Glomerular endothelial cell (primary cell): ENCODE measurements at regions not wholly inside any gene's neighbourhood (a gene's known extent, or its start where the extent isn't known, plus 50 kb on each side); places are given as distances from the start of the nearest gene placed in this dataset.
"Not testable (repeated sequence)": the region's sequence is repeated elsewhere in the genome, so short reads cannot be mapped to it uniquely, and the experiment has no call there.

ENCODE experiments used
- DNase-seq: peaks from one replicate; pipeline ENCODE4 v3.0.0-alpha.2; 2011; ENCODE audit warnings: low read depth, low spot score; ENCODE audit errors: extremely low read depth

DNA sequence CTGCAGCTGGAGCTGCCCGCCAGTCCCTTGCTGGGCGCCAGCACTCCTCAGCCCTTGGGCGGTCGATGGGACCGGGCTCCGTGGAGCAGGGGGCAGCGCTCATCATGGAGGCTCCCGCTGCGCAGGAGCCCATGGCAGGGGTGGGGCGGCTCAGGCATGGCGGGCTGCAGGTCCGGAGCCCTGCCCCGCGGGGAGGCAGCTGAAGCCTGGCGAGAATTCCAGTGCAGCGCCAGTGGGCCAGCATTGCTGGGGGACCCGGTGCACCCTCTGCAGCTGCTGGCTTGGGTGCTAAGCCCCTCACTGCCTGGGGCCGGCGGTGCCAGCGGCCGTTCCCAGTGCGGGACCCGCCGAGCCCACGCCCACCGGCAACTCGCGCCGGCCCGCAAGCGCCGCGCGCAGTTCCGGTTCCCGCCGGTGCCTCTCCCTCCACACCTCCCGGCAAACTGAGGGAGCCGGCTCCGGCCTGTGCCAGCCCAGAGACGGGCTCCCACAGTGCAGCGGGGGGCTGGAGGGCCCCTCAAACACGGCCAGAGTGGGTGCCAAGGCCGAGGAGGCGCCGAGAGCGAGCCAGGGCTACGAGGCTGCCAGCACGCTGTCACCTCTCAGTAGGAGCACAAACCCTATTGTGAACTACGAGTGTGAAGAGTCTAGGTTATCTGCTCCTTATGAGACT lies 687.1 kb downstream of the PCDH17 start:
- no peak for DNase-seq

DNA sequence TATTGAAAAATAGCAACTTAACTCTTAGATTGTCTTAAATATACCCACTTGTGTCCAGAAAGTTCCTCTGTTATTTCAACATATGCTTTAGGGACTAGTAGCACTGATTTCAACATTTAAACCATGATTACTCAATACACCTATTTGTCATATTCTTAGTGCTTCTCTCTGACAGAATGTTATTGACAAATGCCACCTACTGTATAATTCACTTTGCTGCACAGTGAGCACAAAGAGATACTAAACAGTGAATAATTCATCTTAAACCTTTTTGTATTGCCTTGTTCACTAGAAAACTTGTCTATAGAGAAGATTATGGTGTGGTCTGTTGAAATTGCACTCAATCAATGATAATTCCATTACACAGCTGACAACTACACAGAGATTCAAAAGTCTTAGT lies 692.6 kb downstream of the PCDH17 start:
- DNase-seq: no peak

DNA sequence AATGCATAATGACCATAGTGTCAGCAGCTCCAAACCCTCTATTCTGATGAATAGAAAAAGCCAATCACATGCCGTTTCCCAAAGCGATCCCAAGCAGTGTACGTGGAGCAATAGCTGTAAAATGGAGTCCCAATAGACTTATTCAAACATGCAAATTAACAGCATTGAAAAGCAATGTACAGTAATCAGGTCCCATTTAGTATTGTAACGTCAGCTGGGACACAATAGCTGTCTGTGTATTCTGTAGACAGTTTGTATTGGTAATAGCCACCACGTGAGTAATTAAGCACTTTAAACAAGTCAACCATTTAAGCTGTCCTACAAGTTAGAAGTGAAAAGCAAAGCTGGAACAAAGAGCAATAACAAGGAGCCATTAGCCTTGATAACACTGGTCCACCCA lies 698.2 kb downstream of the PCDH17 start:
- DNase-seq: no peak

DNA sequence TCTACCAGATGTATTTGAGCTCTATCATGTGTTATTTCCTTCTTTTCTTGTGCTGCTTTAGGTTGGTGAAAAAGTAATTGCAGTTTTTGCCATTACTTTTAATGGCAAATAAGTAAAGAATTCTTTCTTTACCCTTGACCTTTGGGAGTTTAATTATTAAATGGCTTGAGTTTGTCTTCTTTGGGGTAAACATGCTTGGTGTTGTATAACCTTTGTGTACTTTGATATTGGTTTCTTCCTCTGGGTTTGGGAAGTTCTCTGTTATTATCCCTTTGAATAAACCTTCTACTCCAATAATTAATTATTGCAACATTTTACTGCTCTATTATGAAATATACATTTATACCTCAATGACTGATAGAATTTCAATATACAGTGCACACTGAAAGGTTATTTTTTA lies 709.4 kb downstream of the PCDH17 start:
- no peak for DNase-seq

DNA sequence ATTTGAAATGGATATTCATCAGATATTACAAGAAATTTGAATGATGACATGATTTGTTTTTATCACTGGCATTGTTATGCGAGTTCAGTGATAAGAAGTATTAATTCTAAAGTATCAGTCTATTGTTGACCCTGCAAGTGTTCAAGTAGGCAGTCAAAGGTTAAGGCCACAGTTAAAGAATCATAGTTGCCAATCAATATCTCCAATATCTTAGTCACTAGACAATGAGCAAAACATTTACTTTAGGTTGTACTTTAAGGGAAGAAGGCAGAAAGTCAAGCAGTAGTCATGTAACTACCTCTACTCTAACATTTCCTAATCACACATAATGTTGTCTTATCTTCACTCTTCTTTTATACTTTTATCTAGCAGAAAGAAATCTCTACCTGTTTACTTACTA lies 709.8 kb downstream of the PCDH17 start:
- DNase-seq: no peak

DNA sequence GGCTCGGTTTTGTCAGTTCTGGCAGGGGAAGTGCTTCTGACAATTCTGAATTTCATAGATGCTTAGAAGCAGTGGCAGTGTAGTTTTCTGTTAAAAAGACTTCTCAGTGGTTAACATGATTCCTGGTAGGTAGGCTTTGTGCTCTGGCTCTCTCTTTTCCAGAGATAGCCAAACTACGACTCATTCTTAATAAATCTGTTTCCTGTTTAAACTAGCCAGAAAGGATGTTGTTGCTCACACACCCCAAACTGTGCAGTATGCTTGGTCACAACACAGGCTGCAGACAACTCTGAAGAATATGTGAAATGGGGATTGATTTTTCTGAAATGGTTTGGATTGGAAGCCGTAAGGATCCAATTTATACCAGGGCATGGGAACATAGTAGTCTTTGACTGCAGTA lies 711.5 kb downstream of the PCDH17 start:
- DNase-seq: peak; percentile 9

DNA sequence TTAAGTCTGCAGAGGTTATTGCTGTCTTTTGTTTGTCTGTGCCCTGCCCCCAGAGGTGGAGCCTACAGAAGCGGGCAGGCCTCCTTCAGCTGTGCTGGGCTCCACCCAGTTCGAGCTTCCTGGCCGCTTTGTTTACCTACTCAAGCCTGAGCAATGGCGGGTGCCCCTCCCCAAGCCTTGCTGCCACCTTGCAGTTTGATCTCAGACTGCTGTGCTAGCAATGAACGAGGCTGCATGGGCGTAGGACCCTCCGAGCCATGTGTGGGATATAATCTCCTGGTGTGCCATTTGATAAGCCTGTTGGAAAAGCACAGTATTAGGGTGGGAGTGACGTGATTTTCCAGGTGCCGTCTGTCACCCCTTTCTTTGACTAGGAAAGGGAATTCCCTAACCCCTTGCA lies 720.6 kb downstream of the PCDH17 start:
- DNase-seq: not testable (repeated sequence)

DNA sequence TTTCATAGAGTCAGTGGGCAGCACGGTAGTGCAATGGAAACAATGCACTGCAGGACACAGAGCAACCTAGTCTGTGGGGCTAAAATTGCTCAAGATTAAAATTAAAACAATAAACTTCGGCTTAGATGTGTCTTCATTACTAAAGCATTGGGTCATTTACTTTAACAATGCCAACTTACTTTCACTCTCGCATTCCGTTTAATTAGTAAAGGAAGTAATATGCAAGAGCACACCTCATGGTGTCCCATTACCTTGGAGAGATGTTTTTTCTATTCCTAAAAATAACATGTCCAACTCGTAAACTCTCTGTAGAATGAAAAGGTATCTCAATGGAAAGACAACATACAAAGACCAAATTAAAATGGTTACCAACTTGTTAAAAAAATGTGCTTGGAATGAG lies 738.4 kb downstream of the PCDH17 start:
- no peak for DNase-seq

DNA sequence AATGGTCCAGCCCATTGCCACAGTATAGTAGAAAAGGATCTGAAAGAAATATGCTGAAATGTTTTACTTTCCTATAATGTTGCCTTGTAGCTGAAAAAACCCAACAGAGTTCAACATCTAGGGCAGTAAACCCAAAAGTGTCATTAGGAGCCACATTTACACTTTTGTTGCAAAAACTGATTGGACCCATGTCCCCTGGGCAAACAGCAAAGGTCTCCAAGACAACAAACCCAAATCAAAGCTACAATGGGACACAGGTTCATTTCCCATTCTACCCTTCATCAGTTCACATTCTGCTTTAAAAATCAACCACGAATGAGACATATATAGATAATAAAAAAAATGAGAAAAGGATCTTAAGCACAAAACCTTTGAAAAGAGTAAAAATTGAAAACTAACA lies 744.8 kb downstream of the PCDH17 start:
- no peak for DNase-seq

DNA sequence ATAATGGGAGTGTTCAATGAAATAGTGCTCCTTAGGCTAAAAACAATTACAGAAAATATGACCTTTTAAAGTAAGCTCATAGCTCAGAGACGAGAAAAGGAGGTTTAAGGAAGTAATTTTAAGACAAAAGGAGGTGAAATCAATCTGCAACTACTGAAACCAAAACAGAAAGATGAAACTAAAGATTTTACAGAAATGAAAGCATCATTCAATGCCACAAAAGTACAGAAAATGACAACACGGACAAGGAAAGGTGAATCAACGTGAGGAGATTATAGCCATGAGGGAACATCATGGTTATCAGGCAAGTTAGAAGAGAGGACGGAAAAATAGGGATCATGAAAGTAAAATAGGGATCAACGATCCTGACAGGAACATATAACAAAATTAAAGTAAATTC lies 745.2 kb downstream of the PCDH17 start:
- no peak for DNase-seq

DNA sequence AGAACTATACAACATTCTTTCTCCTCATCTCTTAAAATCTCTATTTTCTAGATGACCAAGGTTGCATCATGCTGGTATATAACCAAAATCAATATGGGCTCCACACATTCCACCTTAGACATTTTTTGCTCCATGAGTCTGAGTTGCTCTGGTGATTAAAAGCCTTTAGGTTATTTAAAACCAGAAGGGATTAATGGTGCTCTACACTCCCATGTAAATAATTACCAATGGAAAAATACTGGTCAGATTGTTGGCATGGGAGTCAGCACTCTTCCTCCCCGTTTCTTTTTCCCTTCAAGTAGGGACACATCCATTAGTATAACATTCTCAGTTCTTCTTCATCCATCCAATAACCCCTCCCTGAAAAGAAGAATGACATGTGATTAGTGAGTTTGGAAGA lies 747.7 kb downstream of the PCDH17 start:
- DNase-seq: no peak

DNA sequence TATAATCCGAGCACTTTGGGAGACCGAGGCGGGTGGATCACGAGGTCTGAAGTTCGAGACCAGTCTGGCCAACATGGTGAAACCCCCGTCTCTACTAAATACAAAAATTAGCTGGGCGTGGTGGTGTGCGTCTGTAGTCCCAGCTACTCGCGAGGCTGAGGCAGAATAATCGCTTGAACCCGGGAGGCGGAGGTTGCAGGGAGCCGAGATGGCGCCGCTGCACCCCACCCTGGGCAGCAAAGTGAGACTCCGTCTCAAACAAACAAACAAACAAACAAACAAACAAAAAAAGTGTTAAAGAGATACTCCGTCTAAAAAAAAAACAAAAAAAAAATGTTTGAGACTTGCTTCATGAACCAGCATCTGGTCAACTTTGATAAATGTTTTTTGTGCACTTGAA lies 753.8 kb downstream of the PCDH17 start:
- DNase-seq: not testable (repeated sequence)

DNA sequence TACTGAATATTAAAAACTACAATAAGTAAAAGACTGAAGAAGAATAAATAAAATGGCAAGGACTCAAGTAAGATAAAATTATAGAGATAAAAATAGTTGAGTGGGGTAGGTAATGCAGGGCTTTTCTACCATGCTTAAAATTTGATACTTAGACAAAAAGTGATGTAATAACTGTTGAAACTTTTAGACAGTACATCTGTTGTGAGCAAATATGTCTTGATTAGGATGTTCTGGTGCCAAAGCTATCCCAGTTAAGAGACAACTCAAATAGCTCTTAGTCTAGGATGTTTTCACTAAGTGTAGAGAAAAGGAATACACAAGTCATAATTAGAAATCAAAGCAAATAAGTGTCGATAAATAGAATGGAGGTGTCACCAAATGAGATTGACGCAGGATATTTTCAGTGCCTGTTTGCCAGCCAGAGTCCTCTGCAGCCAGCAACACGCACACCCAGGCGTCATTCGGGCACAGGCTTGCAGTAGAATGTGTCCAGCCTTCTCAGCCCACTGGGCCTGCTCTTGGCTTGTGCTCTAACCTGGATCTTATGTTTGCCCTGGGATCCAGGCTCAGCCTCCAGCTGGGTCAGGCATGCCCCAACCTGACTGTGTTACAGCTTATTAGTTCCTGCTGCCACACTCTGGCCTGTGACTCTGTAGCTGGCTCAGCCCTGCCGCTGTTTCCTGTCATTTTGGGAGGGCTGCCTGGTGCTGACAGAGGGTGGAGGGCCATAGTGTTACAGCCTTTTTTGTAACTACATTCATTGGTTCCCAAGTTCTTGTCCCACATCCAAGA lies 766.2 kb downstream of the PCDH17 start:
- no peak for DNase-seq

DNA sequence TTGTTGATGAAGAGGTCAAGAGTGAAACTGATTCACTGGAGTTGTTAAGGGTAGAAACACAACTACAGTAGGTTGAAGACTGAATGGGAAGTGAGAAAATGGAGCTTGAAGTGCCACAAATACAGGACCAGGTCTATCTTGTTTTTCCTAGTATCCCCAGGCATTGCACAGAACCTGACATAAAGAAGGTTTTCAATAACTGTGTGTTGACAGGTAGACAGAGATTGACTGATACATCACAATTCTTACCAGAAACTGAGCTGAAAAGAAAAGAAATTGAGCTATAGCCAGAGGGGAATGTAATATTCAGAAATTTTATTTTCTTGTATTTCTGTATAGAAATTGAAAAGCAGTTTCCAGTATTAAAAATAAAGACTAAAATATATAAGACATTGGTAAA lies 767.7 kb downstream of the PCDH17 start:
- no peak for DNase-seq

DNA sequence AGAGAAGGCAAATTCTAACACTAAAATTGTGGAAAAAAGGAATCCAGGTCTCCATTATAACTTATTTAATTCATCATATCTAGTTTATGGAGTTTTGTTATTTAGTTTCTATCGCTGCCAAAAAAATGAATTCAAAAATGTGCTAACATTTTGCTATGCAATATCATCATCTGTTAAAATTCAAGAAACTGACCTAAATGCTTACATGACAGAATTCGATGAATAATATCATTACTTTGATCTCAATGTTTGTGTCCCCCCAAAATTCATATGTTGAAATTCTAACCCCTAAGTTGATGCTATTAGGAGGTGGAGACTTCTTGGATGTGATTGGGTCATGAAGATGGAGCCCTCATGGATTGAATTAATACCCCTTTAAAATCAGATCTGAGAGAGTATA lies 775.0 kb downstream of the PCDH17 start:
- no peak for DNase-seq

DNA sequence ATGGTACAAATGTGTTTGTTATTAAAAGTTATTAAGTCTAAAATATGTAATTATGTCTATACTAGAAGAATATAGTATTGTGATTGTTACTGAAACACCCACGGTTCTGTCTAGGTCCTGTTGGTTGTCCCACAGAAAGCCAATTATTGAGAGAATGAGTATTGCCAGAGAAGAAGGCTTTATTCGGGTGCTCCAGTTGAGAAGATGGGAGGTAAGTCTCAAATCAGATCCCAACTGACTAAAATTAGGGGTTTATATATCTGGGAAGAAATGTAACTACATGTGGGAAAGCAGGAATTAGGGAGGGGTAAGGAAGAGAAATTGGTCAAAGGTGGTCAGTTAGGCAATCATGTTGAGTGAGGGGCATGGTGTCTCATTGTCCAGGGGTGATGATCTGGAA lies 798.4 kb downstream of the PCDH17 start:
- no peak for DNase-seq

DNA sequence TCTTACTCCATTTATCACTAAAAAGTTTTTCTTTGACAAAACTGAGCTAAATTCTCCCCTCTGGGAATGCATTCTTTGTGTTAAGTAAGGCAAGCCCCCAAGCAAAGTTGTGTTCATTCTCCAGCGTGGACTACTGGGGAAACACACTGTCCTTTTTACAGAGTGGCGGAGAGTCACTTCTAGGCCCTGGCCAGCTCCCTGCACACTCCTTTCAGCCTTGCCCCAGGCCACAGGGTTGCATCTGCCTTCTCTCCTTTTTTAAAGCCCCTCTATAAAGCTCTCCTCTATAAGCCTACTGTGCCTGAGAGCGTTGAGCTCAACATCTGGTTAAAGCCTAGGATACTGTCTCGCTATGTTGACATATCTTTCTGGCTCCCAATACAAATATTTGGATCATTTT lies 803.4 kb downstream of the PCDH17 start:
- DNase-seq: no peak

DNA sequence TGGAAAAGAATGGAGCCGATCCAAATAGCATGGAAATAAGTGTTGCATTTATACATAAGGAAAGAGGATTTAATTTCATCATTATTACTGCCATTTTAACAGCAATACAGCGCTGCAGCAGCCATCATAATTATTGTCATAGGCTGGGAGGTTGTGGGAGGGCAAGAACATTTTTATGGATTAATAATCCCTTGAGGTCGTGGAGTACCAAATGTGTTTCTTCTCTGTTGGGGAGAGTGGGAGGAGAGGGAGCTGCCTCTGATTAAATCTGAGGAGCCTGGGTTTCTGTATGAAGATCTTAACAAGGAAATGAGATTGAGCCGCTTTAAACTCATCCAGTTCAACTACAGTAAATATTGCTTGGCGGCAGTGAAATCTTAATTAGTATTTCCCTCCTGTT lies 805.9 kb downstream of the PCDH17 start:
- no peak for DNase-seq

DNA sequence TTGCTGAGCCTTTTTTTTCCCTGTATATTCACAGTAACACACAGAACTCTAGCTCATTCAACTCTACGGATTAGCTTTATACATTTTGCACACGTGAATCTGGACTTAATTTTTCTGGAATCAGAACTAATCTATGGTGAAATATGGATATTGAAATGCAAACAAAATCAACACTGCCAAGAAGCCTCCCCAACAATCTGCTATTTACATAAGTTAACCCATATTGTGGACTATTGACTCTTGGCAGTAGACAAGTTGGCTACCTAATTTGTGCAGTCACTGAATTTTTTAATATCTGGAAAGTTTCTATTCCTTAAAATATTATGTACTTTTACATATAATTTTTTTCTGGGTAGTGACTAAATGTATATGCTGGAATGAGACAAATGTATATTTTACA lies 815.4 kb downstream of the PCDH17 start:
- DNase-seq: no peak

DNA sequence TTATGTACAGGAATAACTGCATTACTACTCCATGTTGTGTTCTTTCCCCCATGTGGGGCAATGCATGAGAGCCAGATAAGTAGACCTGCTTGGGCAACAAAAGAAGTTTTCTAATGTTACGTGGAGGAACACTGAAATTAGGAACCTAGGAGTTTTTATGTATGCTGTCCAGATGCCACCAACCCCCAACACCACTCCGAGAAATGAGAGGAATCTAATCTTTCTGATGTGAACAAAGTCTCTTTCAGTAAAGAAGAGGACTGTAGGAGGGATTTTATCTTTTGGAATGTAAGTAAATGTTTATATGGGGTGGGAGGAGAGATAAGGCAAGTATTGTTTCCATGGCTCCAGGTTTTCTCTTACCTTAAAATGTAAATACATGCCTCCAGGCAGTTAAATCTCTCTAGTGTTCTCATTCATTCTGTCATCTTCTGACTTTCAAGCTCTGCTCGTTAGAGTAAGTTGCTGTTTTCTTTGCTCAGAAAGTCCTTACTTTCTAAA lies 820.6 kb downstream of the PCDH17 start:
- DNase-seq: no peak

DNA sequence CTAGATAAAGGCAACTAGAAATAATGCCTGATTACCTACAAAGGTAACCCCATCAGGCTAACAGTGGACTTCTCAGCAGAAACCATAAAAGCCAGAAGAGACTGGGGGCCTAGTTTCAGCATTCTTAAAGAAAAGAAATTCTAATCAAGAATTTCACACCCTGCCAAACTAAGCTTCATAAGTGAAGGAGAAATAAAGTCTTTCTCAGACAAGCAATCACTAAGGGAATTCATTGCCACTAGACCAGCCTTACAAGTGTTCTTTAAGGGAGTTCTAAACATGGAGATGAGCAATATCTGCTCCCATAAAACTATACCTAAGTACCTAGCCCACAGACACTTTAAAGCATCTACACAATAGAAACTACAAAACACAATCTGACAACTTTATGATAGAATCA lies 823.5 kb downstream of the PCDH17 start:
- no peak for DNase-seq

DNA sequence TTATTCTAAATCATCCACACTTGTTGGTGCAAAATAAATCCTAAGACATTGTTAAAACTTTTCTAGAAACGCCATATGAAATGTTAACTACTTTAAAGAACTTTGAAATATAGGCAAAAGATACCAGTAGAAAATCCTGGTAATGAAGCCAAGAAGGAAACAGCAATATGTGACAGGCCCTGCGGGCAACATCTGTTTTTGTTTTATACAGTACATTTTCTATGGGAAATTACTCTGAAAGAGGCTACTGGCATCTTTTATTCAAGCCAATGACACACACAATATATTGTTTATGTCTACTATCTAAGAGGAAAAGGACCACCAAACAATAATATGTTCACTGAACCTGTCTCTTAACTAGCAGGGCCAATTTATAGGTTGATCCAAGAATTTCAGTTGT lies 829.7 kb downstream of the PCDH17 start:
- DNase-seq: no peak
